Gastroesophageal sphincter (tissue), 4 donors: ENCODE measurements at regions not wholly inside any gene's neighbourhood (a gene's known extent, or its start where the extent isn't known, plus 50 kb on each side); places are given as distances from the start of the nearest gene placed in this dataset.
"Not testable (repeated sequence)": the region's sequence is repeated elsewhere in the genome, so short reads cannot be mapped to it uniquely, and the experiment has no call there.

Experiments
- ATAC-seq: fragments of 150-250 bp; one replicate; pipeline ENCODE4 v1.9.1; 2016; ENCODE audit warnings: mild to moderate bottlenecking, moderate library complexity
- H3K27ac ChIP-seq, 4 donors: fragments of 200-600 bp; sonication (generic) in 3 of 4; 1 replicate in 3 of 4; 2 replicates in 1 of 4; pipeline ENCODE4 v1.5.1; 2016 to 2019
- H3K27me3 ChIP-seq: fragments of 200-600 bp; sonication (generic); one replicate; pipeline ENCODE4 v1.5.1; 2019
- H3K36me3 ChIP-seq, 2 donors: fragments of 200-600 bp; sonication (generic); one replicate each; pipeline ENCODE4 v1.5.1; 2019; ENCODE audit warnings: control low read depth in 1 of 2
- H3K4me1 ChIP-seq, 3 donors: fragments of 200-600 bp; sonication (generic); 1 replicate in 2 of 3; 2 replicates in 1 of 3; pipeline ENCODE4 v1.5.1; 2016 to 2019; ENCODE audit warnings: control low read depth in 2 of 3
- H3K4me3 ChIP-seq, 2 donors: fragments of 200-600 bp; sonication (generic); one replicate each; pipeline ENCODE4 v1.5.1; 2019; ENCODE audit warnings: mild to moderate bottlenecking in 1 of 2, moderate library complexity in 1 of 2
- H3K9me3 ChIP-seq, 3 donors: fragments of 200-600 bp; sonication (generic); one replicate each; pipeline ENCODE4 v1.5.1; 2017 to 2019; ENCODE audit warnings: control low read depth in 2 of 3
- CTCF ChIP-seq, 4 experiments: fragments of 200-600 bp in 2 of 4; fragments of 450-650 bp in 2 of 4; sonication (generic) in 1 of 4; IDR thresholded peaks; one replicate each; pipeline ENCODE4 v1.5.1; 2017 to 2019; ENCODE audit warnings: antibody characterized with exemption in 4 of 4, mild to moderate bottlenecking in 2 of 4, moderate library complexity in 2 of 4
- EP300 ChIP-seq: sonication (generic); formaldehyde crosslinking; IDR thresholded peaks from one replicate; pipeline ENCODE4 v1.6.1; 2017; ENCODE audit warnings: antibody characterized with exemption, mild to moderate bottlenecking
- POLR2A ChIP-seq, 2 donors: fragments of 450-650 bp; IDR thresholded peaks; one replicate each; pipeline ENCODE4 v1.6.1; 2017; ENCODE audit warnings: antibody characterized with exemption in 2 of 2, mild to moderate bottlenecking in 2 of 2, moderate library complexity in 1 of 2
- POLR2AphosphoS5 ChIP-seq: sonication (generic); formaldehyde crosslinking; IDR thresholded peaks from one replicate; pipeline ENCODE4 v1.6.1; 2017; ENCODE audit warnings: antibody characterized with exemption
- WGBS, 2 donors: methylation state at CpG; one replicate each; pipeline ENCODE4 v1.1.5; 2018; ENCODE audit warnings: low coverage in 1 of 2; 5-methylcytosine and 5-hydroxymethylcytosine counted together

GRCh38 chr4:91729851-91730250 lies 573.9 kb upstream of the GRID2 start:
- WGBS, 2 donors: 88 to 94% methylated on average over 2 of the region's 2 CpGs
- no peaks in the 10 kb centered on the region for H3K36me3 ChIP-seq
- H3K4me1 ChIP-seq: no peaks in the 10 kb centered on the region
- H3K9me3 ChIP-seq: no peaks in the 10 kb centered on the region
- no peak overlapping the region for H3K27ac ChIP-seq
- TF ChIP-seq POLR2A (IDR thresholded peaks at IDR 0.05) (no peak), POLR2AphosphoS5 (no peak), CTCF (IDR thresholded peaks at IDR 0.05) (no peak), EP300 (no peak)
- no peak for ATAC-seq
- no peak overlapping the region for H3K4me3 ChIP-seq
- no peaks in the 10 kb centered on the region for H3K27me3 ChIP-seq

GRCh38 chr4:91734682-91735081 lies 569.1 kb upstream of the GRID2 start:
- TF ChIP-seq EP300 (no peak), POLR2A (IDR thresholded peaks at IDR 0.05) (no peak), CTCF (IDR thresholded peaks at IDR 0.05) (no peak), POLR2AphosphoS5 (no peak)
- Histone ChIP-seq H3K27ac (no peak overlapping the region), H3K9me3 (no peaks in the 10 kb centered on the region), H3K36me3 (no peaks in the 10 kb centered on the region), H3K27me3 (no peaks in the 10 kb centered on the region), H3K4me1 (no peaks in the 10 kb centered on the region), H3K4me3 (no peak overlapping the region)
- no peak for ATAC-seq
- WGBS, 2 donors: 42 to 88% methylated on average over 1 of the region's 1 CpG

GRCh38 chr4:91738831-91739230 lies 564.9 kb upstream of the GRID2 start:
- H3K27me3 ChIP-seq, H3K4me1 ChIP-seq, ATAC-seq, H3K9me3 ChIP-seq, H3K27ac ChIP-seq, H3K4me3 ChIP-seq, H3K36me3 ChIP-seq: not testable (repeated sequence)

GRCh38 chr4:91746551-91746950 lies 557.2 kb upstream of the GRID2 start:
- Histone ChIP-seq H3K4me3 (no peak overlapping the region), H3K27me3 (no peaks in the 10 kb centered on the region), H3K36me3 (no peaks in the 10 kb centered on the region), H3K4me1 (no peaks in the 10 kb centered on the region), H3K27ac (no peak overlapping the region), H3K9me3 (no peaks in the 10 kb centered on the region)
- 100% methylated on average over 1 of the region's 3 CpGs; no CpG with 5 or more reads in 1 of the 2 donors for WGBS, 2 donors
- no peak for TF ChIP-seq EP300
- no peak for TF ChIP-seq POLR2A (IDR thresholded peaks at IDR 0.05)
- TF ChIP-seq POLR2AphosphoS5: no peak
- TF ChIP-seq CTCF (IDR thresholded peaks at IDR 0.05): no peak
- ATAC-seq: no peak

GRCh38 chr4:91751961-91752360 lies 551.8 kb upstream of the GRID2 start:
- H3K27ac ChIP-seq: no peak overlapping the region
- TF ChIP-seq EP300 (no peak), POLR2AphosphoS5 (no peak), POLR2A (IDR thresholded peaks at IDR 0.05) (no peak), CTCF (IDR thresholded peaks at IDR 0.05) (no peak)
- H3K4me3 ChIP-seq: no peak overlapping the region
- H3K9me3 ChIP-seq: no peaks in the 10 kb centered on the region
- ATAC-seq: no peak
- no peaks in the 10 kb centered on the region for H3K27me3 ChIP-seq
- H3K4me1 ChIP-seq: no peaks in the 10 kb centered on the region
- WGBS, 2 donors: 92 to 93% methylated on average over 1 of the region's 1 CpG
- no peaks in the 10 kb centered on the region for H3K36me3 ChIP-seq

GRCh38 chr4:91754716-91755115 lies 549.0 kb upstream of the GRID2 start:
- H3K4me1 ChIP-seq: no peaks in the 10 kb centered on the region
- no peak overlapping the region for H3K4me3 ChIP-seq
- H3K27me3 ChIP-seq: no peaks in the 10 kb centered on the region
- no peaks in the 10 kb centered on the region for H3K9me3 ChIP-seq
- WGBS, 2 donors: 71 to 83% methylated on average over 1 to 2 of the region's 2 CpGs
- H3K36me3 ChIP-seq: no peaks in the 10 kb centered on the region
- no peak overlapping the region for H3K27ac ChIP-seq
- TF ChIP-seq POLR2A (IDR thresholded peaks at IDR 0.05) (no peak), POLR2AphosphoS5 (no peak), EP300 (no peak), CTCF (IDR thresholded peaks at IDR 0.05) (no peak)
- no peak for ATAC-seq
